GM23338 (cell line): ENCODE measurements at regions not wholly inside any gene's neighbourhood (a gene's known extent, or its start where the extent isn't known, plus 50 kb on each side); places are given as distances from the start of the nearest gene placed in this dataset.

Source experiments
- ATAC-seq: fragments of 200-7000 bp; cut with Tn5 transposase; 3 replicates; pipeline ENCODE4 v1.9.1; 2020
- DNase-seq: peaks from one replicate; pipeline ENCODE4 v3.0.0-alpha.2; 2015; ENCODE audit warnings: low spot score
- H2AFZ ChIP-seq: fragments of 200-600 bp; sonication (generic); 2 replicates; pipeline ENCODE4 v1.8.0; 2016; ENCODE audit warnings: antibody characterized with exemption, mild to moderate bottlenecking, moderate library complexity
- H3F3A ChIP-seq: fragments of 200-600 bp; sonication (generic); replicated peaks from 2 replicates; pipeline ENCODE4 v1.8.0; 2017; ENCODE audit warnings: antibody characterized with exemption, mixed run types, low read depth
- H3K27ac ChIP-seq: fragments of 200-600 bp; sonication (generic); 2 replicates; pipeline ENCODE4 v1.6.1; 2016; ENCODE audit warnings: low read depth
- H3K27me3 ChIP-seq: fragments of 200-600 bp; sonication (generic); 2 replicates; pipeline ENCODE4 v1.8.0; 2016; ENCODE audit warnings: mild to moderate bottlenecking, mixed run types, moderate library complexity; ENCODE audit not compliant: insufficient read depth
- H3K36me3 ChIP-seq: fragments of 200-600 bp; sonication (generic); 2 replicates; pipeline ENCODE4 v1.8.0; 2016; ENCODE audit warnings: mild to moderate bottlenecking; ENCODE audit not compliant: insufficient read depth
- H3K4me1 ChIP-seq: fragments of 200-600 bp; sonication (generic); 2 replicates; pipeline ENCODE4 v1.8.0; 2016; ENCODE audit warnings: mild to moderate bottlenecking, moderate library complexity; ENCODE audit not compliant: insufficient read depth
- H3K4me2 ChIP-seq: fragments of 200-600 bp; sonication (generic); 2 replicates; pipeline ENCODE4 v1.7.1; 2017; ENCODE audit warnings: mixed run types
- H3K4me3 ChIP-seq: fragments of 200-600 bp; sonication (generic); 2 replicates; pipeline ENCODE4 v1.6.1; 2016; ENCODE audit warnings: mixed run types
- H3K79me2 ChIP-seq: fragments of 200-600 bp; sonication (generic); replicated peaks from 2 replicates; pipeline ENCODE4 v1.8.0; 2017; ENCODE audit warnings: mild to moderate bottlenecking; ENCODE audit not compliant: insufficient read depth
- H3K9me2 ChIP-seq: fragments of 200-600 bp; sonication (generic); 2 replicates; pipeline ENCODE4 v1.8.0; 2017; ENCODE audit not compliant: insufficient read depth
- H4K20me1 ChIP-seq: fragments of 200-600 bp; sonication (generic); replicated peaks from 2 replicates; pipeline ENCODE4 v1.8.0; 2017; ENCODE audit warnings: mild to moderate bottlenecking; ENCODE audit not compliant: insufficient read depth
- H3K27ac Mint-ChIP-seq: 2 replicates; pipeline ENCODE4 v1.8.0; 2020; ENCODE audit warnings: inconsistent platforms, mild to moderate bottlenecking, moderate library complexity, mixed read lengths
- H3K27me3 Mint-ChIP-seq: 3 replicates; pipeline ENCODE4 v1.8.0; 2022; ENCODE audit warnings: low read depth, mild to moderate bottlenecking, moderate library complexity, mixed read lengths, inconsistent platforms; ENCODE audit not compliant: insufficient read depth, poor library complexity
- H3K36me3 Mint-ChIP-seq: 3 replicates; pipeline ENCODE4 v1.8.0; 2021; ENCODE audit warnings: low read depth, mild to moderate bottlenecking, inconsistent platforms, moderate library complexity, mixed read lengths
- H3K4me1 Mint-ChIP-seq: 3 replicates; pipeline ENCODE4 v1.8.0; 2020; ENCODE audit warnings: mild to moderate bottlenecking, inconsistent platforms, mixed read lengths
- H3K4me3 Mint-ChIP-seq: 3 replicates; pipeline ENCODE4 v1.8.0; 2021; ENCODE audit warnings: moderate library complexity, mild to moderate bottlenecking, inconsistent platforms, mixed read lengths
- H3K9me3 Mint-ChIP-seq: 3 replicates; pipeline ENCODE4 v1.8.0; 2020; ENCODE audit warnings: moderate library complexity, mild to moderate bottlenecking, inconsistent platforms, mixed read lengths
- CTCF ChIP-seq, 2 experiments: fragments of 200-600 bp in 1 of 2; sonication (generic) in 1 of 2; conservative IDR thresholded peaks; 2 replicates each; pipeline versions ENCODE4 v1.5.1 to v1.6.1; 2016 to 2017; ENCODE audit warnings: antibody characterized with exemption in 2 of 2, low read depth in 2 of 2, mild to moderate bottlenecking in 2 of 2, moderate library complexity in 1 of 2
- EZH2 ChIP-seq: fragments of 200-600 bp; sonication (generic); IDR thresholded peaks from one replicate; pipeline ENCODE4 v1.8.0; 2017; ENCODE audit warnings: antibody characterized with exemption, mild to moderate bottlenecking, low read depth; ENCODE audit not compliant: unreplicated experiment
- EZH2phosphoT487 ChIP-seq: fragments of 200-600 bp; sonication (generic); IDR thresholded peaks from one replicate; pipeline ENCODE4 v1.8.1; 2018; ENCODE audit warnings: antibody characterized with exemption; ENCODE audit not compliant: unreplicated experiment
- JUNB ChIP-seq: IDR thresholded peaks from one replicate; pipeline ENCODE4 v1.6.1; 2016; ENCODE audit warnings: antibody characterized with exemption; ENCODE audit not compliant: unreplicated experiment
- NANOG ChIP-seq: IDR thresholded peaks from 2 replicates; pipeline ENCODE4 v1.6.1; 2016; ENCODE audit warnings: antibody characterized with exemption, borderline replicate concordance
- POLR2AphosphoS5 ChIP-seq: IDR thresholded peaks from 2 replicates; pipeline ENCODE4 v1.6.1; 2016; ENCODE audit warnings: antibody characterized with exemption, low read depth
- REST ChIP-seq: IDR thresholded peaks from one replicate; pipeline ENCODE4 v1.6.1; 2018; ENCODE audit warnings: antibody characterized with exemption; ENCODE audit not compliant: unreplicated experiment
- STAT1 ChIP-seq: IDR thresholded peaks from one replicate; pipeline ENCODE4 v1.6.1; 2016; ENCODE audit warnings: antibody characterized with exemption; ENCODE audit not compliant: unreplicated experiment
- ZNF331 ChIP-seq: fragments of 250-450 bp; sonication (Bioruptor Pico); IDR thresholded peaks from 2 replicates; pipeline ENCODE4 v1.5.0; 2020; ENCODE audit warnings: low read depth, mild to moderate bottlenecking, moderate library complexity
- ZNF462 ChIP-seq: fragments of 250-450 bp; sonication (Bioruptor Pico); IDR thresholded peaks from 2 replicates; pipeline ENCODE4 v1.5.0; 2020; ENCODE audit warnings: mild to moderate bottlenecking, moderate library complexity

GRCh38 chr6:139613496-139613895 lies 239.0 kb upstream of the CITED2 start:
- ATAC-seq (no peak), DNase-seq (no peak)
- no peak overlapping the region for H3K27ac Mint-ChIP-seq
- Histone ChIP-seq H3K4me1 (peaks cover 10% of the 10 kb centered on the region; the same call in 1 of the 2 replicates), H3K79me2 (no peaks in the 10 kb centered on the region), H3F3A (no peaks in the 10 kb centered on the region), H3K4me2 (no peak overlapping the region), H2AFZ (no peak overlapping the region), H3K36me3 (no peaks in the 10 kb centered on the region), H3K9me2 (no peaks in the 10 kb centered on the region), H3K27me3 (no peaks in the 10 kb centered on the region), H4K20me1 (no peaks in the 10 kb centered on the region), H3K27ac (no peak overlapping the region), H3K4me3 (no peak overlapping the region)
- H3K4me3 Mint-ChIP-seq = no peak overlapping the region
- TF ChIP-seq ZNF331 (CRISPR knock-in tag) (no peak), EZH2 (no peak), CTCF (conservative IDR thresholded peaks at IDR 0.05; ENCODE audit: low read depth in 2 of 2) (no peak), ZNF462 (CRISPR knock-in tag) (no peak), POLR2AphosphoS5 (no peak), JUNB (no peak), NANOG (no peak), REST (no peak), STAT1 (no peak), EZH2phosphoT487 (no peak)
- H3K36me3 Mint-ChIP-seq = no peaks in the 10 kb centered on the region; the same call in 2 of the 3 replicates
- peaks cover 6% of the 10 kb centered on the region for H3K27me3 Mint-ChIP-seq
- H3K4me1 Mint-ChIP-seq = peaks cover 22% of the 10 kb centered on the region
- H3K9me3 Mint-ChIP-seq = peaks cover 3% of the 10 kb centered on the region; the same call in 1 of the 3 replicates
